RPMI7951 (cell line): ENCODE measurements at regions not wholly inside any gene's neighbourhood (a gene's known extent, or its start where the extent isn't known, plus 50 kb on each side); places are given as distances from the start of the nearest gene placed in this dataset.
"Not testable (repeated sequence)": the region's sequence is repeated elsewhere in the genome, so short reads cannot be mapped to it uniquely, and the experiment has no call there.

Experiments used
- DNase-seq: peaks from one replicate; pipeline ENCODE4 v3.0.0-alpha.2; 2012; ENCODE audit warnings: low read depth

DNA sequence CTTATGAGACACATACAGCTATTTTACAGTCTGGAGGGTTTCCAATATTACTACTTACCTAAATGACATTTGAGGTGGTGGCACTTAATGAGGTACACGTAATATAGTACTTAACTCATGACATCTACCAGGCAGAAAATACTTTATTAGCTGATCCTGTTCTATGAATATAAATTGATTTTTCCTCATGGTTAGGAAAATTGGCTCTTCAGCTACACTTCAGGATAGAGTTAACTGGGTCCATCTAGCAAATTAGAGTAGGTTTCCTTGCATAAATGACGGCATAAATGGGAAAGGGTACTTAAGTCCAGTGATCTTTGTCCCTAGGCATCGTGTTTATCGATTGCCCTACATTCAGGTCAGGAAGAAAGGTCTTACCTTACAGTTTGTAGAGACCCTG, 988.8 kb upstream of the TMPRSS15 start:
- no peak for DNase-seq

DNA sequence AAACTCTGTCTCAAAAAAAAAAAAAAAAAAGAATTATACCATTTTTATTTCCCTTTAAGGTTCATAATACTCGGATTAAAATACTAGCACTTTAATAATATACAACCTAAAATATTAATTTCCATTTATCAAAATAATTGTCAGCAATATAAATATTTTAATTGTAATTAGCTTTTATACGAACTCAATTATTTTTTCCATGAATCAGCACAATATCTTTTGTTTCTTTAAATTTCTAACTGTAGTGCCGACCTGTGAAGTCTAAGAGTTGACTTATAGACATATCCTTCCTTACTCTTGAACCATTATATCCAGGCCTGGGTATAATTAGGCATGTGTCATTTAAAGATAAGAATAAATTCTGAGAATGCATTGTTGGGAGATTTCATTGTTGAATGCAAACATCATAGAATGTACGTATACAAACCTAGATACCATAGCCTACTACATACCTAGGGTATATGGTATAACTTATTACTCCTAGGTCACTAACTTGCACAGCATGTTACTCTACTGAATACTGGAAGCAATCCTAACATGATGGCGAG, 996.7 kb upstream of the TMPRSS15 start:
- no peak for DNase-seq

DNA sequence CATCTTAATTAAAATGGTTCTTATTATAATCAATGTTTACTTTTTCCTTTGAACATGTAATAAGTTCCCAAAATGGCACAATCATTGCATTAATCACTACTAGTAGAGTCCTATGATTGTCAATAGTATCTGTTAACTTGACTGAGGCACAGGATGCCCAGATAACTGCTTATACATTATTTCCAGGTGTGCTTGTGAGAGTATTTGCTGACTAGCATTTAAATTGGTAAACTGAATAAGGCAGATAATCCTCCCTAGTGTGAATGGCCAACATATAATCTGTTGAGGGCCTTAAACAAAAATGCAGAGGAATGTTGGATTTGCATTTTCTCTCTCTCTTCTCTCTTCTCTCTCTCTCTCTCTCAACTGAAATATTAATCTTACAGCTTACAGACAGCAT, 999.3 kb upstream of the TMPRSS15 start:
- DNase-seq = no peak

- no peak for DNase-seq
Observed at GRCh38 chr21:19405326-19405725, 1001.7 kb upstream of the TMPRSS15 start.

DNA sequence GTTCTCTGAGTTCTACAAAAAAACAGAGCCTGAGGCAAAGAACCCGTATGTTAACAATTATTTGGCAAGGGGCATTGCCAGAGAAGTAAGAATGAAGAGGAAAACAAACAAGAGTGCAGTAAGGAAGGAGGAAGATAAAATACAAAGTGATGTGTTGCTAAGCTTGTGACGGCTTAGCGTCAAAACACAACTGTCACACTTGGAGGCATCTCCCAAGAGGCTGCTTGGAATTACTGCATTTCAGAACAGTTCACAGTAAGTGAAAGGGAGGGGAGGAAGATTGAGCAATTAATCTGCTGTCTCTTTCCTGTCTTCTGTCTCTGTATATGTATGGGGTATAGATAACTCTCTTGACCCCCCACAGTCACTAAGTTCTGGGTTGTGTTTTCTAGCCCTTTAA, 1017.0 kb upstream of the TMPRSS15 start:
- DNase-seq = no peak

- DNase-seq = no peak
Observed at GRCh38 chr21:19433623-19434022, 1030.0 kb upstream of the TMPRSS15 start.

- DNase-seq = no peak
Observed at GRCh38 chr21:19440792-19441655, 1037.4 kb upstream of the TMPRSS15 start.

DNA sequence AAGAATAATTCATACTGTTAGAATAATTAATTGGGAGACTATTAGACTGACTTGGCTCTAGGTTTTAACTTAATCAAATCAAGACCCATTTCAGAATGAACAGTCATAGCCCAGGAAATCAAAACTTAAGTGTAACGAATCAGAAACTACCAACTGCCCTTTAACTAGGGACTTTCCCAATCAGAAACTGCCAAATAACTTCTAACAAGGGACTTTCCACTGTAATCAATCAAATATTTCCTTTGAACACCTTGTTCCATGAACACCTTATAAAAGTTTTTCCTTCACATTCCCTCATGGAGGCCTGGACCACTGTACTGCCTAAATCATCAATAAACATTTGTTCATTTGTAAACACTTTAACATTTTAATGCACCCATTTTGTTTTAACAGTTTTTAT, 1054.7 kb upstream of the TMPRSS15 start:
- DNase-seq = no peak

DNA sequence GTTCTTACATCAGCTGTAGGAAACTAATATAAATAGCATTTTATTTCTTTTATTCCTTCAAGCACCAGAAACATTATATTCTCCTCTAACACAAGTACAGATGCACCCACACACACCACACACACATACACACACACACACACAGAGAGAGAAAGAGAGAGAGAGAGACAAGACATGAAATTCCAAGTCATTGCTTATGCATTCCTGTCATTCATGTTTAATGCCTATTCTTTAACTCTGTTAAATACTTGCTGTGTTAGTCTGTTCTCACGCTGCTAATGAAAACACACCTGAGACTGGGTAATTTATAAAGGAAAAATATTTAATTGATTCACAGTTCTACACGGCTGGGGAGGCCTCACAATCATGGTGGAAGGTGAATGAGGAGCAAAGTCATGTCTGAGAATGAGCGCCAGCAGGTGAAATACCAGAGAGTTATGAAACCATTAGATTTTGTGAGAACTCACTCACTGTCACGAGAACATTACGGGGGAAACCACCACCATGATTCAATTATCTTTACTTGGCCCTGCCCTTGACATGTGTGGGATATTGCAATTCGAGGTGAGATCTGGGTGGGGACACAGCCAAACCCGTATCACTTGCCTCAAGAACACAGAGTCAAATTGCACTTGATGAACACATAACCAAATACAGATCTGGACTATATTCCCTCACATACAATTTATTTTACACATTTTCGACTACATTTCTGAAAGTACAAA, 1058.1 kb upstream of the TMPRSS15 start:
- DNase-seq = no peak

DNA sequence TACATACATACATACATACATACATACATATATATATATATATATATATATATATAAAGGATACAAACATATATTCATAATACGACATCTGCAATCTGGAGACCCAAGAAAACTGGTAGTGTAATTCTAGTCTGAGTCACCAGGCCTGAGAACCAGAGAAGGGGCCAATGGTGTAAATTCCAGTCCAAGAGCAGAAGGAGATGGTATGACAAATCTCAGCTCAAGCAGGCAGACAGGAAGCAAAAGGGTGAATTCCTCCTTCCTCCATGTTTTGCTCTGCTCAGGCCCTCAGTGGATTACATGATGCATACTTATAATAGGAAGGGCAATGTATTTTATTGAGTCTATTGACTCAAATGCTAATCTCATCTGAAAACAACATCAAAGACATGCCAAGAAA, 1060.4 kb upstream of the TMPRSS15 start:
- DNase-seq = no peak

GRCh38 chr21:19468991-19469715, 1065.6 kb upstream of the TMPRSS15 start:
- no peak for DNase-seq

- no peak for DNase-seq
Observed at GRCh38 chr21:19475525-19475924, 1071.9 kb upstream of the TMPRSS15 start.

DNA sequence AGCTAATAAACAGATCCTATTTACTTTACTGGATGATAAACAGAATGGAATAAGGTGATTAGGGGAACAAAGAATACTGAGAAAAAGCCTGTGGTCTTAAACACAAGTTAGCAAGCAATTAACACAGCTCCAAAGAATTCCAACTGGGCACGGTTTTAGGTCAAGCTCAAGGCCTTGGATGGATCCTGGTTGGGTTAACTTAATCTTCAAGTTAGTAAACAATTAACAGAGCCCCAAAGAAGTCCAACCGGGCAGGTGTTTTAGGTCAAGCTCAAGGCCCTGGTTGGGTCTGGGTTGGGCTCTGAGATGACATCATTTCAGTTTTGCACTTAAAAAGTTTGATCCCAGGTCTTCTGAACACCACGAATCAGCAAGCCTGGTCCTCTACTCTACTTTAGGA, 1086.3 kb upstream of the TMPRSS15 start:
- DNase-seq = no peak

DNA sequence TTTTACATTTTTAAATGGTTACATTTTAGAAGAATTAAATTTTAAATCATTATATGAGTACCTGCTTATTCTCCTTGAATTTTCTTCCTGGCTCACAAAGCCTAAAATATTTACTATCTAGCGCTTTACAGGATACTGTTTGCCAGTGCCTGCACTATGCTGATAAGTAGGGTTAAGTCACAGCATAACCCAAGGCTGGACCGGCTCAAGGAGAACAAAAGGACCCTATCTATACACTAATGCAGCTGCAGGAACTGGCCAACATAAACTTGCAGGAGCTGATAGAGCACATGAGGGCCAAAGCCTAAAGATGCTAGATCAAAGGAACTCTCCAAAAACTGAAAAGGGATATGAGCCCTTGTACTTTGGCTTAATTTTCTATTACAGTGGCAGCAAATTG, 1086.9 kb upstream of the TMPRSS15 start:
- no peak for DNase-seq

DNA sequence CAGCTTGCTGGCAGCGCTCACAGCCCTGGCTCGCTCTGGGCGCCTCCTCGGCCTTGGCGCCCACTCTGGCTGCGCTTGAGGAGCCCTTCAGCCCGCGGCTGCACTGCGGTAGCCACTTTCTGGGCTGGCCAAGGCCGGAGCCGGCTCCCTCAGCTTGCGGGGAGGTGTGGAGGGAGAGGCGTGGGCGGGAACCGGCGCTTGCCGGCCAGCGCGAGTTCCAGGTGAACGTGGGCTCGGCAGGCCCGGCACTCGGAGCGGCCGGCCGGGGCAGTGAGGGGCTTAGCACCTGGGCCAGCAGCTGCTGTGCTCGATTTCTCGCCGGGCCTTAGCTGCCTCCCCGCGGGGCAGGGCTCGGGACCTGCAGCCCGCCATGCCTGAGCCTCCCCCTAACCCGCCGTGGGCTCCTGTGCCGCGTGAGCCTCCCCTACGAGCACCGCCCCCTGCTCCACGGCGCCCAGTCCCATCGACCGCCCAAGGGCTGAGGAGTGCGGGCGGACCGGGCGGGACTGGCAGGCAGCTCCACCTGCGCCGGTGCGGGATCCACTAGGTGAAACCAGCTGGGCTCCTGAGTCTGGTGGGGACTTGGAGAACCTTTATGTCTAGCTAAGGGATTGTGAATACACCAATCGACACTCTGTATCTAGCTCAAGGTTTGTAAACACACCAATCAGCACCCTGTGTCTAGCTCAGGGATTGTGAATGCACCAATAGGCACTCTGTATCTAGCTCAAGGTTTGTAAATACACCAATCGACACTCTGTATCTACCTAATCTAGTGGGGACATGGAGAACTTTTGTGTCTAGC, 1090.1 kb upstream of the TMPRSS15 start:
- not testable (repeated sequence) for DNase-seq

GRCh38 chr21:19501115-19501514, 1097.5 kb upstream of the TMPRSS15 start:
- DNase-seq = no peak

DNA sequence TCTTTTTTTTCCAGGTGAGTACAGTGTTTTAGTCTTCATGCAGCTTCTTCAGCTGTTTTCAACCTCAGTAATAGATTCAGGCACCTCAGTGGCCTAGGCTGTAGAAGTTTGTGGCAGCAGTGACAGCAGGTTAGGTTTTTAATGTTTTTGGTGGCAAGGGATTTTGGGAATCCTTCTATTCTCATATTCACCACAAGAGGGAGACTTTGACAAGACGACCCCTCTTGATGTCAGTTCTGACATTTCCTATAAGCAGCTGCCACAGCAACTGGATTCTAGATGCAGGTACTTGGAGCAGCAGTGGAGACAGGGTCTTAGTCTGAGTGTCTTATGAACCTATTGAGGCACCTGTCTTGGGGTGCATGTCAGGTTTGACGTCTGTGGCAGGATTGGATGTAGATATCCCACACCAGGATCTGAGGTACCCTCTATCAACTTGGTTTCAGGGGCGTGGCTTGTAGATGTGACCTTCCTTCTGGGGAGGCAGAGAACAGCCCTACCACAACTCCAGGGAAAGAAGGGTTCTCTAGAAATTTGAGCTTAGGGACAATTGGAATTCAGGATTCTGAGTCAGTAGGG, 1104.2 kb upstream of the TMPRSS15 start:
- no peak for DNase-seq

DNA sequence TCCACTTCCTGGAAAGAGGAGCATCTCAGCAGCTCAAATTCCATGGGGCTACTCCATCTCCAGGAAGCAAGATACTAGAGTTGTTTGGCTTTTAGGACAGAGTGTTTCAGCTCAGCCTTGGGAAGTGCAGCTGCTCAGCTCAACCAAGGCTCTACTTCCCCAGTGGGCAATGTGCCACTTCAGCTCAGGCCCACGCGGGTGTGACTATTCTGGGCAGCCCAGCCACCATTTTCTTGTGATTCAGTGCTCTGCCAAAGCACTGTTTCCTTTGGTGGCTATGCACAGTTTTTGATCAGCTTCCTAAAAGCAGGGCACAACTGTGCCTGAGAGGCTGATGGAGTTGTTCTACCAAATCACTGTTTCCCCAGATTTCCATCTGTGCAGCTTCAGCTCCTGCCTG, 1104.9 kb upstream of the TMPRSS15 start:
- DNase-seq = no peak

DNA sequence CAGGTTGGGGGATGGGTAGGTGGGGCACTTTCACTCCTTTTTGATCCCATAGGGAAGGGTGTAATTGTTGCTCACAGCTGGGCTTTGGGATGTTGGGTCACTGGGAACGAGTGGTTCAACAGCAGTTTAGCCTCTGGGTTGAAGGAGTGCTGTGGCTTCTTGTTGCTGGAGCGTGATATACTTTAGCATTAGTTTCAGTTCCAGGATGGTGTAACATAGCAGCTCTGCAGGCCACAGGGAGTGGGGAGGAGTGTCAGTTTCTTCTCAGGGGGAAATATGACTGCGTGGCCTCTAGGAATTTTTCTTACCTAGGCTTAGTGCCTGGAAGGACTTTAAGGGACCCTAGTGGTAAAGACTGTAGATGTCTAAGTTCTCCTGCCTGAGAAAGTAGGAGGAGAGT, 1105.3 kb upstream of the TMPRSS15 start:
- no peak for DNase-seq

DNA sequence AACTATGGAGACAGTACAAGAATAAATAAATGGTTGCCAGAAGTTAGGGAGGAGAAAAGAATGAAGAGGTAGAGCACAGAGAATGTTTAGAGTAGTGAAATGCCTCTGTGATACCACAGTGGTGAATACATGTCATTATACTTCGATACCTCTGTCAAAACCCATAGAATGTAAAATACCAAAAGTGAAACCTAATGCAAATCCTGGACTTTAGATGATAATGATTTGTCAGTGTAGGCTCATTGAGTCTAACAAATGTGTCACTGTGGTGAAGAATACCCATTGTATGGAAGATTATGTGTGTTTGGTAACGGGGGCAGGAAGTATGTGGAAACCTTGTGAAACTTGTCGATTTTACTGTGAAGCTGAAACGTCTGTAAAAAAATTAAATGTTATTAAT, 1106.5 kb upstream of the TMPRSS15 start:
- DNase-seq = no peak

DNA sequence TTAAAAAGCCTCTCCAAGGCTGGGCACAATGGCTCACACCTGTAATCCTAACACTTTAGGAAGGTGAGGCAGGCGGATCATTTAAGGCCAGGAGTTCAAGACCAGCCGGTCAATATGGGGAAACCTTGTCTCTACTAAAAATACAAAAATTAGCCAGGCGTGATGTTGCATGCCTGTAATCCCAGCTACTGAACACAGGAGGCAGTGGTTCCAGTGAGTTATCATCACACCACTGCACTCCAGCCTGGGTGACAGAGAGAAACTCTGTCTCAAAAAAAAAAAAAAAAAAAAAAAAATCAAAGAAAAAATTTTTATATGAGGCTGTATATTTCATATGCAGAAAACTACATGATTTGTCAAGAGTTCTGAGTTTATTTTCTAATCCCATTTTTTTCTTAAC, 1107.1 kb upstream of the TMPRSS15 start:
- no peak for DNase-seq
